ENCODE measurements at regions not wholly inside any gene's neighbourhood (a gene's known extent, or its start where the extent isn't known, plus 50 kb on each side); places are given as distances from the start of the nearest gene placed in this dataset.

DNA sequence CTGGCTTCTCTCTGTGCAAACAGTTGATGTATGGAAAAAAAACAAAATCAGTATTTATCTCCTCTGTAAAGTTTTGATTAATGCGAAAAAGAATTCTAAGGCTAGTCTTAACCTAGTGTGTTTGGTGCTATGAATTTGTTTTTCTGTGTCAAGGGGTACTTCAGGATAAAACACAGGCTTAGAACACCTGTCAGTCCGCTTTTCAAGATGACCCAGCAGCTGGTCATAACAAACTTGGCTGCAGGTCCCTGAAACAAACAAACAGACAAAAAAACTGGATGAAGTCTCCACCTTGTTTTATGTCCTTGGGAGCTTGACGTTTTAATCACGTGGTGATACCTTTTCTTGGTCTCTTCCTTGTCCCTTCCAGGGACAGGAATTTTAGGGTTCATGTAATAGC lies 689.3 kb downstream of the UQCRFS1 start:
- CTCF ChIA-PET: no interaction called here
- H3K4me1 Mint-ChIP-seq: no peaks in the 10 kb centered on the region
- H3K4me3 Mint-ChIP-seq: no peak overlapping the region
- DNase-seq: no peak
- H3K27me3 Mint-ChIP-seq: no peaks in the 10 kb centered on the region
- peaks cover 9% of the 10 kb centered on the region for H3K9me3 Mint-ChIP-seq
- no peak overlapping the region for H3K27ac Mint-ChIP-seq
- no peaks in the 10 kb centered on the region for H3K36me3 Mint-ChIP-seq

DNA sequence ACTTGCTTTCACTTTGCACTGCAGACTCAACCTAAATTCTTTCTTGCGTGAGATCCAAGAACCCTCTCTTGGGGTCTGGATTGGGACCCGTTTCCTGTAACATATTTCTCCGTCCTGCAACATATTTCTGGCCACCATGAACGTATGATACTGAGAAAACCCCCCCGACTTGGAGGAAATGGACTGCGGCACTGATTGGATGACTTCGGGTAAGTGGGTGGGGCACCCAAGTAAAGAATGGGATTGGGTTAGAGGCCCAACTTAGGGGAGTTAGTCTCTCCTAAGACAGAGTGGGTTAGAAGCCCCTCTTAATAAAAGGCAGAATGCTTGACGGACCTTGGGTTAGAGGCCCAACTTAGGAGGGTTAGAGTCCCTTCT lies 690.4 kb downstream of the UQCRFS1 start:
- no peak overlapping the region for H3K4me3 Mint-ChIP-seq
- H3K4me1 Mint-ChIP-seq: no peaks in the 10 kb centered on the region
- CTCF ChIA-PET: no interaction called here
- no peak overlapping the region for H3K27ac Mint-ChIP-seq
- H3K36me3 Mint-ChIP-seq: no peaks in the 10 kb centered on the region
- DNase-seq: no peak
- peaks cover 10% of the 10 kb centered on the region for H3K9me3 Mint-ChIP-seq
- no peaks in the 10 kb centered on the region for H3K27me3 Mint-ChIP-seq

DNA sequence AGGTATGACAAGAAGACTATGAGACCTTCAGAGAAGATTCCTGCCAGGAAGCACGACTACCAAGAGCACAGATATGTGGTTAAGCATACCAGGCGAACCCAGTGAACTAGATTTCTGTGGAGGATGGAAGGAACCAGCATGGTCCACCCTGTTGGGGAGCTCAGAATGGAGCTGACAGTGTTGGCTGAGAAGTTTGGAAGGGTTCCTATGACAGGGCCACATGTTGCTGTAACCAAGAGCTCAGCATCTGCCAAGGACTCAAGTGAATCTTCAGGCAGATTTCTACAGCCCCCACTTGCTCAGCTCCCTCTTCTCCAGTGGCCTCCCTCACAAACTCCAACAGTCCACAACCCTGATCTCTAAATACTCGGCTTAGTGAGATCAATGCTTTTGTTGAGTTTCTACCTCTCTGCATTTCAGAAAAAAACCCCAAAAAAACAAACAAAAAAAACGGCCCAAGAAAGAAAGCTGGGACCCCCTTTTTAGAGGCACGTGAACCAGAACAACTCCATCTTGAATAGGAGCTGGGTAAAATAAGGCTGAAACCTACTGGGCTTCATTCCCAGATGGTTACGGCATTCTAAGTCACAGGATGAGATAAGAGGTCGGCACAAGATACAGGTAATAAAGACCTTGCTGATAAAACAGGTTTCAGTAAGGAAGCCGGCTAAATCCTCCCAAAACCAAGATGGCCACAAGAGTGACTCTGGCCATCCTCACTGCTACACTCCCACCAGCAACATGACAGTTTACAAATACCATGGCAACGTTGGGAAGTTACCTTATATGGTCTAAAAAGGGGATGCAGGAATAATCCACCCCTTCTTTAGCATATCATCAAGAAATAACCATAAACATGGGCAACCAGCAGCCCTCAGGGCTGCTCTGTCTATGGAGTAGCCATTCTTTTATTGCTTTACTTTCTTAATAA lies 691.1 kb downstream of the UQCRFS1 start:
- H3K4me3 Mint-ChIP-seq: no peak overlapping the region
- H3K9me3 Mint-ChIP-seq: peaks cover 10% of the 10 kb centered on the region
- H3K27ac Mint-ChIP-seq: no peak overlapping the region
- no peak for DNase-seq
- no peaks in the 10 kb centered on the region for H3K27me3 Mint-ChIP-seq
- no peaks in the 10 kb centered on the region for H3K36me3 Mint-ChIP-seq
- CTCF ChIA-PET: no interaction called here
- H3K4me1 Mint-ChIP-seq: no peaks in the 10 kb centered on the region

DNA sequence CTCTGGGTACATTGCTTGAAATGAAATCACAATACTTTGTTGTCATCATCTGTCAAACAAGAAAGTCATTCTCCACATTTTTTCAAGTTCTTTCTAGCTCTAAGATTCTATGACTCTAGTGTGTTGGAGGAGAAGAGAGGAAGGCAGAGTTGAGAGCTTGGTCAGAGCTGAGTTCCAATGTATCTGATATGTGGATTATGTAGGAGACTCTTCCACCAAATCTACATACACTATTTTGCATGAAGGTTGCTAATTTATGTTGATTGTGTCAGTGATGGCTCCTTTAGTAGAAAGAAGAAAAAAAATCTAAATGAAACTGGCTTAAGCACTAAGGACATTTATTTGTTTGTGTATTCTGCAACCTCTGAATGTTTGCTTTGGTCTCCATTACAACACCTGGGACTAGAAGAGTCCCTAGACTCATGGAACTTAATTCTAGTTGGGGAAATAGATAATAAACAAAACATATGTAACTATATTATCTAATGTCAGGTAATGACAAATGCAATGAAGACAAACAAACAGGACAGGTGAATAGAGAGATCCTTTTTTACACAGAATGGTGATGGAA lies 691.9 kb downstream of the UQCRFS1 start:
- H3K4me1 Mint-ChIP-seq: no peaks in the 10 kb centered on the region
- CTCF ChIA-PET: no interaction called here
- H3K27me3 Mint-ChIP-seq: no peaks in the 10 kb centered on the region
- H3K27ac Mint-ChIP-seq: no peak overlapping the region
- H3K4me3 Mint-ChIP-seq: no peak overlapping the region
- no peaks in the 10 kb centered on the region for H3K36me3 Mint-ChIP-seq
- H3K9me3 Mint-ChIP-seq: peaks cover 10% of the 10 kb centered on the region
- DNase-seq: no peak

DNA sequence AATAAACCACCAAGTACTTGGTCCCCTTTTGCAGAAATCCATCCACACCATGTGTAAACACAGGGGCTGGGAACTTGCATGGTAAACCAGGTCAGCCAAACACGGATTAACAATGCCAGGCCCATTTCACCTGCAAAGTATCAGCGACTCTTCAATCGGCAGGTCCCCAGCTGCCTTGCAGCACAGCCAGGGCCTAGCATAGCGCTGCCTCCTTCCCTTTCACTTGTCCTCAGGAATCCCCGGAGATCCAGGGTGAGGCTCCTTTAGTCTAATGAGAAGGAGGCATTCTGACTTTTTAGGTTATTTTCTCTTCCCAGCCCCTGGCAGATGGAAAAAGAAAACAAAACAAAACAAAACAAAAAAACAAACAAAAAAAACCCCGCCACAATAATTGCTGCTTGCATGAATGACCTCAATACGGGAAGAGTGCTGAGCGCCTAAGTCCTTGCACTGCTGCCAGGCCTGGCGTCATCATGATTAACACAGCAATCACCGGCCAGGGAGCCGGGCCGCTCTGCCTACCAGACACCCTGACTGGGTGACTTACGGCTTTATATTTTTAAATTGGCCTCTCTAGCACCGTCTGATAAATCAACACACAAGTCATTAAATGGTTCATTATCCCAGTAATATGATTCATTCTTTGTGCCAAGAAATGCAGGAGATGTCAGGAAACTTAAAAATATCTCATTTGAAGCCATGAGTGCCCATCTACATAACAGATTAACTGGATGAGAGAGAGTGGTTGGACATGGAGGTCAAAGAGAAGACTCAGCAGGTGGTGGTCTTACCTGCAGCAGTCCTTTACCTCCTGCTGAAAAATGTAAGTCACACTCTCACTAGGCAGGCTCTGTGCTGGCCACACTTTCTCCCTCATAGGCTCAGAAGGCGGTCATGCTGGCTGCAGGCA lies 692.7 kb downstream of the UQCRFS1 start:
- no peak overlapping the region for H3K4me3 Mint-ChIP-seq
- H3K9me3 Mint-ChIP-seq: peaks cover 10% of the 10 kb centered on the region
- no peaks in the 10 kb centered on the region for H3K27me3 Mint-ChIP-seq
- CTCF ChIA-PET: no interaction called here
- H3K27ac Mint-ChIP-seq: no peak overlapping the region
- no peaks in the 10 kb centered on the region for H3K36me3 Mint-ChIP-seq
- H3K4me1 Mint-ChIP-seq: no peaks in the 10 kb centered on the region
- no peak for DNase-seq

DNA sequence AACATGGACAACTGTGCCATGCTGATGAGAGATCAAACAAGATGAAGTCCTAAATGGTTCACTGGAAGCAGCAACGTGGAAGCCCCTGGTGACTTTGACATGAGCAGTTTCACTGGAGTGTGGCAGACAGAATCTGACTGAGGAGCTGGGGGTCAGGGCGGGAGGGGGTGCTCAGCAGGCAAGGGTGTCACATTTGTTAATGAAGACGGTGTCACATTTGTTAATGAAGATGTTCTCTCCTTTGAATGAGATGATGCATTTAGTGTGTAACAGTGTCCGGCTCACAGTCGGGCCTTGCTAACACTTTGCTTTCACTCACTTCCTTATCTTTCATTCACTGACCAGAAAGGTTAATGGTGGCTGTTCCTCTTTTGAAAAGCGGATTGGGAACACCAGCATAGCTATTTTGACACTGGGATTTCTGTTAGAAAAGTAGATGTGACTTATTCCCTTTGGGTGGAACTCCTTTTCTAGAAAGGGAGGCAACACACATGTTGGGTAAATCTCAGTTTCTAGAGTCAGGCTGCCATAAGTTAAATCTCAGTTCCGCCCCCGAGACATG lies 693.7 kb downstream of the UQCRFS1 start:
- no peaks in the 10 kb centered on the region for H3K4me1 Mint-ChIP-seq
- H3K27ac Mint-ChIP-seq: no peak overlapping the region
- DNase-seq: no peak
- H3K27me3 Mint-ChIP-seq: no peaks in the 10 kb centered on the region
- no peak overlapping the region for H3K4me3 Mint-ChIP-seq
- no peaks in the 10 kb centered on the region for H3K36me3 Mint-ChIP-seq
- CTCF ChIA-PET: no interaction called here
- peaks cover 10% of the 10 kb centered on the region for H3K9me3 Mint-ChIP-seq

DNA sequence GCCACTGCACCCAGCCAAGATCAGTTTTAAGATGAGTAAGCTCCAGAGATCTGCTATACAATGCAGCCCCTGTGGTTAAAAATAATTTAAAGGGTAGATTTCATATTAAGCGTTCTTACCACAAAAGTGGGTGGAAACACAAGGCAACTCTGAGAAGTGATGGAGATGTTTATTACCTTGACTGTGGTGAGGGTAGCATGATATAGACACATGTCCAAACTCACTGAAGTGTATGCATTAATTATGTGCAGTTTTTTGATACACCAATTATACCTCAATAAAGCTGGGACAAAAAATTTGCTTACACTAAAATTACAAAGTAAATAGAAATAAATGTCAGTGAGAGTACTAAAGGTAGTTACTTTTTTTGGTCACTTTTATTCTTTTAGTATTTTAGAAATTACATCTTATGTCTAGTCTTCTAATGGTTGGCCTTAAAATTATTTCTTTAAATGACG lies 696.5 kb downstream of the UQCRFS1 start:
- Mint-ChIP-seq H3K36me3 (no peaks in the 10 kb centered on the region), H3K27me3 (no peaks in the 10 kb centered on the region), H3K9me3 (peaks cover 7% of the 10 kb centered on the region), H3K27ac (no peak overlapping the region), H3K4me3 (no peak overlapping the region), H3K4me1 (no peaks in the 10 kb centered on the region)
- DNase-seq: no peak
- CTCF ChIA-PET: no interaction called here

DNA sequence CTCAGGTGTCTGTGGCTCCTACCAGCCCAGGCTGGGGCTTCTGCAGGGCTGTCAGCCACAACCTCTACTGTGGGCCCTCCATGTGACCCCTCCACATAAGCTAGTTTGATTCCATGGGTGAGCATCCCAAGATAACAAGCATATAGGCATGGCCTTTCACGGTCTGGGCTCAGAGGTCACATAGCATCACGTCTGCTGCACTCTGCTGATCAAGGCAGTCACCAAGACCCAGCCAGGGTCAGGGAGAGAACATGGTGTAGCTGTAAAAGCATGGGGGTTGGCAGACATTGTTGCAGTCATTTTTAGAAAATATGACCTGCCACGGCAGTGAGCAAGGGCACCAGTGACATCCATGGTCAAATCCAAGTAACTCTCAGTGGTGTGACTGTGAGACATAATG lies 698.8 kb downstream of the UQCRFS1 start:
- Mint-ChIP-seq H3K4me3 (no peak overlapping the region), H3K4me1 (no peaks in the 10 kb centered on the region), H3K36me3 (no peaks in the 10 kb centered on the region), H3K27ac (no peak overlapping the region), H3K27me3 (no peaks in the 10 kb centered on the region), H3K9me3 (peaks cover 7% of the 10 kb centered on the region)
- no peak for DNase-seq
- CTCF ChIA-PET: no interaction called here

DNA sequence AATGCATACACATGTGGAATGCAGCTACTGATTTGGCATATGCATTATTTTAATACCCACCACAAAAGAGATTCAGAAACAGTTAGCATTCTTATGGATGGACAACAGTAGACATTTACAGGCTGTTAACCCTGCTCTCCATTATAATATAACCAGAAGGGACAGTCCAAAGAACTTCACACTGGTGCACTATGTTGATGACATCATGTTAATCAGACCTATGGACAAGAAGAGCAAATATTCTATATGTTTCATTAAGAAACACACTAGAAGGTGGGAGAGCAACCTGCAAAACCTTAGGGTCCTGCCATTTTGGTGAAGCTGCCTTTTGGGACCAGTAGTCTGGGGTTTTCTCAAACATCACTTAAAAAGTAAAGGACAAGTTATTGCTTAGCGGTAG lies 701.3 kb downstream of the UQCRFS1 start:
- DNase-seq: no peak
- no peaks in the 10 kb centered on the region for H3K4me1 Mint-ChIP-seq
- no peak overlapping the region for H3K27ac Mint-ChIP-seq
- H3K4me3 Mint-ChIP-seq: no peak overlapping the region
- peaks cover 5% of the 10 kb centered on the region for H3K9me3 Mint-ChIP-seq
- CTCF ChIA-PET: interaction anchor here (0.6 kb wide), 1 partner anchor 31 kb away, joined by 3 read pairs; no protein-coding TSS in a partner anchor
- H3K27me3 Mint-ChIP-seq: no peaks in the 10 kb centered on the region
- no peaks in the 10 kb centered on the region for H3K36me3 Mint-ChIP-seq

DNA sequence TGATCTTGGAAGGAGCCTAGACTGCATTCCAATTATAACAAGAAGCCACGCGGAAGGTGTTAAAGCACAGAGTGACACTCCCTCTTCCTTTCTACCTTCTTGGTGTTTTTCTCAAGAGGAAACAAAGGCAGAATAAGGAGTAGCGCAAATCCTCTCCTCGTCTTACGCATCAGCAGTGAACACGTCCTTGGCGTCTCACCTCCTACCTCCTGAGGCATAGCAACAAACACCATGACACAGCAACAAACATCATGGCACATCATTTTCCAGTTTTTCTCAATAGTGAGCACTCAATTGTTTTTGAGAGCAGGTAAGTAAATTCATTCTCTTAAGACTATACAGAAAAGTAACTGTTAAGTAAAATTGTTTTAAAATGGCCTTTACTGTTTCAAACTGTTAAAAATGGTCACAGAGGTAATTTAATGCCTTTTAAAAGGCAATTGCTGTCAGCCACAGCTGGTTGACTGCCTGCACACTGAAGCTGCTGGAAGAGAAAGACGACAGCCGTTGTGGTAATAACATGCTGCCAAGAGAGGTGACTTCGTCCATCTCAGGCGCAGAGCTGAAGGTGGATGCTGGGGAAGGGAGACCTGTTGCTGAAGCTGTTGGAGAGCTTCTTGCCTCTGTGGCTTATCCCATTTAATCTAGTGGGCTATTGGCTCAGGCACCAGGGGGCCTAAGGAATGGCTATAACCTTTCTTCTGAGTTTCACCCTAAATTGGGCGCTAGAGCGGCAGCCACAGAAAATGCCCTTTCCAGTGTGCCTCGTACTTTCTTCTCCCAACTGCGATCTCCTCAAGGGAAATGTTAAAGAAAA lies 703.7 kb downstream of the UQCRFS1 start:
- no peaks in the 10 kb centered on the region for H3K4me1 Mint-ChIP-seq
- H3K9me3 Mint-ChIP-seq: peaks cover 5% of the 10 kb centered on the region
- no peak overlapping the region for H3K27ac Mint-ChIP-seq
- no peak overlapping the region for H3K4me3 Mint-ChIP-seq
- no peaks in the 10 kb centered on the region for H3K27me3 Mint-ChIP-seq
- no peaks in the 10 kb centered on the region for H3K36me3 Mint-ChIP-seq
- CTCF ChIA-PET: no interaction called here
- DNase-seq: no peak

DNA sequence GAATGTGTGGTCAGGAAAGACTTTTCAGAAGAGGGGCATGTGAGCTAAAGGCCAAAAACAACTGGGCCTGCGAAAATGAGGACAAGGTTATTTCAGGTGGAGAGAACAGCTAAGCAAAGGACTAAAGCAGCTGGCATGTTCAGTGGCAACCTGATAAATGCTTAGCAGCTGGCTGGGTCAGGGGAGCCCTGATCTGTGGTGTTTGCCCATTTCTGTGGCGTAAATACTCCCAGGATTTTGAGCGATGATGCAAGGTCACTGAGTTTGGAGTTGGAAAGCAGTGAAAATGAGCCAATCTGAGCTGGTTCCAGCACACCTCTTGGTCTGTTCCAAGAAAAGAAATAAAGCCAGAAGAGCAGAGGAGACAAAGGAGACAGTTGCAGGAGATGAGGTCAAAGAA lies 704.3 kb downstream of the UQCRFS1 start:
- no peaks in the 10 kb centered on the region for H3K36me3 Mint-ChIP-seq
- no peak overlapping the region for H3K4me3 Mint-ChIP-seq
- CTCF ChIA-PET: no interaction called here
- no peaks in the 10 kb centered on the region for H3K27me3 Mint-ChIP-seq
- no peak overlapping the region for H3K27ac Mint-ChIP-seq
- DNase-seq: no peak
- H3K9me3 Mint-ChIP-seq: peaks cover 5% of the 10 kb centered on the region
- no peaks in the 10 kb centered on the region for H3K4me1 Mint-ChIP-seq

DNA sequence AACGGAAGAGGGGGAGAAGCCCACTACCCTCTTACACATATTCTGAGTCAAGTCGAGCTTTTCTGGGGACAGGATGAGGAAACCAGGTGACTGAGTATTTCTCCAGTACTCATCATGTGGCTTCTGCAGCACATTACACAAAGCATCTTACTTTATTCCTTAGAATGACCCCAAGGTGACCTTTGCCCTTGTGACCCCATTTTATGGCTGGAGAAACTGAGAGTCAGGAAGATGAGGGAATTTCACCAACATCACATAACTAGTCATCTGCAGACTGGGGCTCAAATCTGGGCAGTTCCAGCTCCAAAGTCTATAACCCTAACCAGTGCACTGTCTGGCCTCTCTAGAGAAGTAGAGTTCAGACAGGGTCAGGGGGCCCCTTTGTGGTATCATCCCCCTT lies 707.0 kb downstream of the UQCRFS1 start:
- Mint-ChIP-seq H3K27ac (no peak overlapping the region), H3K27me3 (no peaks in the 10 kb centered on the region), H3K4me1 (peaks cover under 1% of the 10 kb centered on the region), H3K9me3 (peaks cover 5% of the 10 kb centered on the region), H3K4me3 (no peak overlapping the region), H3K36me3 (no peaks in the 10 kb centered on the region)
- CTCF ChIA-PET: no interaction called here
- DNase-seq: no peak

DNA sequence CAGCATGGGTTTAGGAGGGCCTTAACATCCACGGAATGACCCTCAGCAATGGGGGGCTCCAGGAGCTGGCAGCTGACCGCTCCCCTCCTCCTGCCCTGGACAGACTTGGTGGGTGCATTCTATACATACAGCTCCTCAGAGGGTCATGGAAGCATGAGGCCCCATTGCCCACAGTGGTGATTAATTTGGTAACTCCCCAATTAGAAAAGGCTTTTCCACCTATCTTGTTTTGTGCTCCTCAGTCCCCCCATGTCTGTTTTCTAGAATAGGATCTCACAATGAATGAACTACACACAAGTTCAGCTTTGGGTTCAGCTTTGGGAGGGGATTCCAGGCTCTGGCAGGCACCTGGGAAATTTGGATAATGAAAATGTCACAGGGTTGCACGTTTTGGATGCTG lies 707.8 kb downstream of the UQCRFS1 start:
- Mint-ChIP-seq H3K4me3 (no peak overlapping the region), H3K27ac (no peak overlapping the region), H3K9me3 (peaks cover 5% of the 10 kb centered on the region), H3K4me1 (peaks cover 2% of the 10 kb centered on the region), H3K27me3 (no peaks in the 10 kb centered on the region), H3K36me3 (no peaks in the 10 kb centered on the region)
- CTCF ChIA-PET: no interaction called here
- DNase-seq: no peak
